Panc1 (cell line): ENCODE measurements at regions not wholly inside any gene's neighbourhood (a gene's known extent, or its start where the extent isn't known, plus 50 kb on each side); places are given as distances from the start of the nearest gene placed in this dataset.

ENCODE experiments used
- ATAC-seq: fragments of 200-7000 bp; cut with Tn5 transposase; 2 replicates; pipeline ENCODE4 v1.9.1; 2020; ENCODE audit warnings: mild to moderate bottlenecking, moderate library complexity
- BruUV-seq: library from RNA; stranded (reverse); fragments of 400-500 nt; replicated peaks from 2 replicates; lab custom pipeline; 2021; lab: Mats Ljungman, UMichigan
- CTCF ChIA-PET: fragments of 300-600 bp; sonication (Branson Sonifier 250); formaldehyde crosslinking; loops from one replicate; lab custom pipeline; 2022; ENCODE audit warnings: antibody characterized with exemption; lab: Charles Lee
- POLR2A ChIA-PET: fragments of 300-600 bp; sonication (Branson Sonifier 250); formaldehyde crosslinking; loops from one replicate; lab custom pipeline; 2022; ENCODE audit warnings: antibody characterized with exemption; lab: Charles Lee
- DNase-seq: peaks from one replicate; pipeline ENCODE4 v3.0.0-alpha.2; 2010; ENCODE audit warnings: low read depth, low spot score
- H3K27ac ChIP-seq: 2 replicates; pipeline ENCODE4 v1.5.1; 2011; ENCODE audit warnings: mild to moderate bottlenecking, low read length, inconsistent platforms
- H3K27me3 ChIP-seq: fragments of 200-500 bp; sonication (Bioruptor generic); 2 replicates; pipeline ENCODE4 v1.6.0; 2014; ENCODE audit warnings: low read length, inconsistent platforms; ENCODE audit not compliant: control insufficient read depth, insufficient read depth
- H3K36me3 ChIP-seq: fragments of 200-500 bp; sonication (Bioruptor generic); 2 replicates; pipeline ENCODE4 v1.5.1; 2014; ENCODE audit warnings: inconsistent platforms, mild to moderate bottlenecking, low read length, moderate library complexity; ENCODE audit not compliant: control insufficient read depth, insufficient read depth
- H3K4me1 ChIP-seq: 2 replicates; pipeline ENCODE4 v1.5.1; 2011; ENCODE audit warnings: inconsistent platforms, mild to moderate bottlenecking, low read length, moderate library complexity; ENCODE audit not compliant: control insufficient read depth, insufficient read depth
- H3K4me3 ChIP-seq, 2 experiments: 2 replicates each; pipeline ENCODE4 v1.5.1; 2011 to 2012; ENCODE audit warnings: low read depth in 2 of 2, low read length in 2 of 2, mild to moderate bottlenecking in 2 of 2, inconsistent platforms in 1 of 2, moderate library complexity in 1 of 2
- H3K9me3 ChIP-seq: fragments of 200-500 bp; sonication (Bioruptor generic); 2 replicates; pipeline ENCODE4 v1.5.1; 2014; ENCODE audit warnings: low read depth, mild to moderate bottlenecking, inconsistent platforms, low read length, moderate library complexity; ENCODE audit not compliant: control insufficient read depth, insufficient read depth
- CTCF ChIP-seq: fragments of 450-650 bp; IDR thresholded peaks from 2 replicates; pipeline ENCODE4 v1.5.1; 2017; ENCODE audit warnings: mild to moderate bottlenecking
- POLR2AphosphoS5 ChIP-seq: IDR thresholded peaks from 2 replicates; pipeline ENCODE4 v1.6.1; 2012; ENCODE audit warnings: mild to moderate bottlenecking, low read depth, low read length, moderate library complexity
- REST ChIP-seq, 2 experiments: IDR thresholded peaks; 2 replicates each; pipeline ENCODE4 v1.6.1; 2011 to 2012; ENCODE audit warnings: low read depth in 2 of 2, control low read depth in 1 of 2, low read length in 1 of 2, mild to moderate bottlenecking in 1 of 2, moderate library complexity in 1 of 2; ENCODE audit not compliant: insufficient read depth in 1 of 2
- SIN3A ChIP-seq: IDR thresholded peaks from 2 replicates; pipeline ENCODE4 v1.6.1; 2012; ENCODE audit warnings: low read depth, mild to moderate bottlenecking, low read length, moderate library complexity, borderline replicate concordance; ENCODE audit not compliant: insufficient read depth
- TCF7L2 ChIP-seq: IDR thresholded peaks from 2 replicates; pipeline ENCODE4 v1.6.1; 2011; ENCODE audit warnings: mild to moderate bottlenecking, low read depth, low read length, inconsistent platforms
- in situ Hi-C: cut with HindIII; loops from 2 replicates; pipeline ENCODE4 v1.10.0; 2016; ENCODE audit warnings: low sequenced_read_pairs, low pct_unique_long_range_greater_than_20kb
- intact Hi-C: fragments of 100-400 bp; cut with micrococcal nuclease; formaldehyde crosslinking; loops from one replicate; pipeline ENCODE4 v1.10.0; 2022; ENCODE audit not compliant: unreplicated experiment

GRCh38 chr3:1907911-1908310 is 190.8 kb upstream of the CNTN4 start:
- TF ChIP-seq TCF7L2 (no peak), CTCF (no peak), POLR2AphosphoS5 (no peak), REST (IDR thresholded peaks at IDR 0.05; ENCODE audit: insufficient read depth in 1 of 2, low read depth in 2 of 2, low read length in 1 of 2) (no peak), SIN3A (no peak)
- CTCF ChIA-PET = no interaction called here
- H3K4me3 ChIP-seq = no peak overlapping the region
- no peak overlapping the region for H3K27ac ChIP-seq
- ATAC-seq (no peak), DNase-seq (no peak)
- BruUV-seq = no TSS peak
- H3K27me3 ChIP-seq = no peaks in the 10 kb centered on the region
- H3K36me3 ChIP-seq = no peaks in the 10 kb centered on the region
- no peaks in the 10 kb centered on the region for H3K4me1 ChIP-seq
- POLR2A ChIA-PET = no interaction called here
- no peaks in the 10 kb centered on the region for H3K9me3 ChIP-seq
- intact Hi-C loops = no loop called here
- in situ Hi-C loops = no loop called here

- Histone ChIP-seq H3K36me3 (no peaks in the 10 kb centered on the region), H3K9me3 (no peaks in the 10 kb centered on the region), H3K4me1 (no peaks in the 10 kb centered on the region), H3K27ac (no peak overlapping the region), H3K4me3 (no peak overlapping the region), H3K27me3 (no peaks in the 10 kb centered on the region)
- no TSS peak for BruUV-seq
- ATAC-seq = no peak
- TF ChIP-seq SIN3A = no peak
- no peak for TF ChIP-seq REST (IDR thresholded peaks at IDR 0.05; ENCODE audit: insufficient read depth in 1 of 2, low read depth in 2 of 2, low read length in 1 of 2)
- TF ChIP-seq POLR2AphosphoS5 = no peak
- no peak for TF ChIP-seq CTCF
- TF ChIP-seq TCF7L2 = no peak
- ChIA-PET CTCF (no interaction called here), POLR2A (no interaction called here)
- intact Hi-C loops (no loop called here), in situ Hi-C loops (no loop called here)
- no peak for DNase-seq
These were observed 189.8 kb upstream of the CNTN4 start for GRCh38 chr3:1908651-1909445.
